ENCODE measurements at regions not wholly inside any gene's neighbourhood (a gene's known extent, or its start where the extent isn't known, plus 50 kb on each side); places are given as distances from the start of the nearest gene placed in this dataset.

DNA sequence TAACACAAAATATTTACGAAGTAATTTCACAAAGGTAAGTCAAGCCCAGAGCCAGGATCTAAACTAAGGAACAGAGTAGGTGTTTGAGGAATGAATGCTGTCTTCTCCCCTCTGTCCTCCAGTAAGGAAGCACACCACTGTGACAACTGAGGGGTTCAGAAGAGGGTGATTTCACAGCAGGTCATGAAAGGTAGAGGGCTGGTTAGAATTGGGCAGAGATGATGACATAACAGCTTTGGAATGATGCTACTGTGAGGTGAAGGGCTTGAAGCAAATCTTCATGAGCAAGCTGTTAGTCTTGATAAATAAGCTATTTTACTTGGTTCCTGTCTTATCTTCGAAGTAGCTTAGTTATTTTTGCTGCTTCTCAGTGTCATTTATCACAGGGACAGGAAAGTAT, 498.6 kb downstream of the FGF9 start:
- Histone ChIP-seq H3K36me3 (ENCODE audit: control insufficient read depth in 1 of 2, insufficient read depth in 2 of 2, low read length in 2 of 2) (no peaks in the 10 kb centered on the region), H3K9me2 (ENCODE audit: insufficient read depth) (no peaks in the 10 kb centered on the region), H3K9me3 (ENCODE audit: control insufficient read depth in 1 of 2, insufficient read depth in 1 of 2, low read depth in 1 of 2, low read length in 2 of 2) (no peaks in the 10 kb centered on the region), H3K27me3 (ENCODE audit: insufficient read depth, low read length) (no peaks in the 10 kb centered on the region), H2AFZ (ENCODE audit: low read depth, low read length, poor library complexity, severe bottlenecking) (no peak overlapping the region), H3K27ac (ENCODE audit: low read depth, low read length) (no peak overlapping the region), H3K4me3 (replicated peaks in 1 of 2; ENCODE audit: low read depth in 1 of 2, low read length in 2 of 2) (no peak overlapping the region), H3K4me1 (ENCODE audit: control insufficient read depth in 1 of 2, insufficient read depth in 2 of 2, low read length in 2 of 2) (peaks cover 4 to 18% of the 10 kb centered on the region in 2 experiments; a peak in 3 of 4 replicates), H4K20me1 (ENCODE audit: insufficient read depth) (no peaks in the 10 kb centered on the region), H3K79me2 (ENCODE audit: insufficient read depth, low read length) (no peaks in the 10 kb centered on the region), H3K4me2 (ENCODE audit: low read length) (no peak overlapping the region), H3K9ac (ENCODE audit: low read length) (no peak overlapping the region)
- no peak for DNase-seq (ENCODE audit: low read depth, low spot score)
- ChIA-PET RAD21 (ENCODE audit: low non-redundant PET in 1 of 2, low total read pairs in 2 of 2, uncharacterized antibody in 2 of 2, unreplicated experiment in 2 of 2) (no interaction called here), CTCF (no interaction called here), POLR2A (interaction anchor here (0.6 kb wide), 1 partner anchor 632 kb away, joined by 3 read pairs; no protein-coding TSS in a partner anchor)
- intact Hi-C loops (cut with micrococcal nuclease): no loop called here
- BruUV-seq (replicated peaks): no TSS peak
- no peak for TF ChIP-seq JUND (IDR thresholded peaks at IDR 0.05)
- TF ChIP-seq, protein P1, sequence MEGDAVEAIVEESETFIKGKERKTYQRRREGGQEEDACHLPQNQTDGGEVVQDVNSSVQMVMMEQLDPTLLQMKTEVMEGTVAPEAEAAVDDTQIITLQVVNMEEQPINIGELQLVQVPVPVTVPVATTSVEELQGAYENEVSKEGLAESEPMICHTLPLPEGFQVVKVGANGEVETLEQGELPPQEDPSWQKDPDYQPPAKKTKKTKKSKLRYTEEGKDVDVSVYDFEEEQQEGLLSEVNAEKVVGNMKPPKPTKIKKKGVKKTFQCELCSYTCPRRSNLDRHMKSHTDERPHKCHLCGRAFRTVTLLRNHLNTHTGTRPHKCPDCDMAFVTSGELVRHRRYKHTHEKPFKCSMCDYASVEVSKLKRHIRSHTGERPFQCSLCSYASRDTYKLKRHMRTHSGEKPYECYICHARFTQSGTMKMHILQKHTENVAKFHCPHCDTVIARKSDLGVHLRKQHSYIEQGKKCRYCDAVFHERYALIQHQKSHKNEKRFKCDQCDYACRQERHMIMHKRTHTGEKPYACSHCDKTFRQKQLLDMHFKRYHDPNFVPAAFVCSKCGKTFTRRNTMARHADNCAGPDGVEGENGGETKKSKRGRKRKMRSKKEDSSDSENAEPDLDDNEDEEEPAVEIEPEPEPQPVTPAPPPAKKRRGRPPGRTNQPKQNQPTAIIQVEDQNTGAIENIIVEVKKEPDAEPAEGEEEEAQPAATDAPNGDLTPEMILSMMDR (IDR thresholded peaks at IDR 0.05 in 2 of 3, conservative IDR thresholded peaks at IDR 0.05 in 1 of 3; ENCODE audit: borderline replicate concordance in 1 of 3, insufficient read depth in 1 of 3, low read depth in 2 of 3, low read length in 2 of 3): no peak
- TF ChIP-seq SIN3A (IDR thresholded peaks at IDR 0.05; ENCODE audit: low read depth): no peak
- no peak for TF ChIP-seq YY1 (IDR thresholded peaks at IDR 0.05; ENCODE audit: extremely low read depth, insufficient replicate concordance, low read depth, low read length)
- no peak for TF ChIP-seq POLR2AphosphoS5 (IDR thresholded peaks at IDR 0.05; ENCODE audit: low read depth, low read length)
- TF ChIP-seq SP1 (IDR thresholded peaks at IDR 0.05; ENCODE audit: low read depth): no peak
- TF ChIP-seq, protein P2, sequence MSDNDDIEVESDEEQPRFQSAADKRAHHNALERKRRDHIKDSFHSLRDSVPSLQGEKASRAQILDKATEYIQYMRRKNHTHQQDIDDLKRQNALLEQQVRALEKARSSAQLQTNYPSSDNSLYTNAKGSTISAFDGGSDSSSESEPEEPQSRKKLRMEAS (IDR thresholded peaks at IDR 0.05): no peak
- ATAC-seq: no peak

DNA sequence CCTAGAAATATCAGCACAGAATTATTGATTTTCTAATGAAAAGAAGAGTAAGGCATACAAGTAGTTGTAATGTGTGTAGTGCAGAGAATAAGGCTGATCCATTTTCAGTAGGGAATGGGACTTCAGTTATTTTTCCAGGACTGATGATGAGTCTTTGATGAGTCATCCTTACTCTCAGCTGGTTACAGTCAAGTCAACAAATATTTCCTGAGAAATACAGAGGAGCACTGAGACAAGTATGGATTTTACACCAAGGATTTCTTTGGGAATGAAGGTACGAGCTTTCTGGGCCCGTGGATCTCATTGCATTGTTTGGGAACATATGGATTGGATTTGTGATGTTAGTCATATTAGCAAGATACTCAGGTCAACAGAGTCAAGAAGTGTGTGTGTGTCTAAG, 502.7 kb downstream of the FGF9 start:
- RAD21 ChIA-PET (ENCODE audit: low non-redundant PET in 1 of 2, low total read pairs in 2 of 2, uncharacterized antibody in 2 of 2, unreplicated experiment in 2 of 2): no interaction called here

More for the DNA sequence above, 502.7 kb downstream of the FGF9 start:
- no peaks in the 10 kb centered on the region for H4K20me1 ChIP-seq (ENCODE audit: insufficient read depth)
- ChIA-PET CTCF (no interaction called here), POLR2A (no interaction called here)
- peak overlapping the region; percentile 16; the same call in 1 of the 2 replicates for H3K4me2 ChIP-seq (ENCODE audit: low read length)
- no peak overlapping the region for H3K9ac ChIP-seq (ENCODE audit: low read length)
- ATAC-seq: peak; percentile 73
- H3K36me3 ChIP-seq (ENCODE audit: control insufficient read depth in 1 of 2, insufficient read depth in 2 of 2, low read length in 2 of 2): no peaks in the 10 kb centered on the region
- no peak overlapping the region for H2AFZ ChIP-seq (ENCODE audit: low read depth, low read length, poor library complexity, severe bottlenecking)
- H3K27me3 ChIP-seq (ENCODE audit: insufficient read depth, low read length): no peaks in the 10 kb centered on the region
- H3K9me3 ChIP-seq (ENCODE audit: control insufficient read depth in 1 of 2, insufficient read depth in 1 of 2, low read depth in 1 of 2, low read length in 2 of 2): no peaks in the 10 kb centered on the region
- no peak overlapping the region for H3K27ac ChIP-seq (ENCODE audit: low read depth, low read length)
- peaks cover 4 to 18% of the 10 kb centered on the region in 2 experiments; a peak in 3 of 4 replicates for H3K4me1 ChIP-seq (ENCODE audit: control insufficient read depth in 1 of 2, insufficient read depth in 2 of 2, low read length in 2 of 2)
- intact Hi-C loops (cut with micrococcal nuclease): loop anchor here (2.0 kb wide), 1 partner anchor 37 kb away; no protein-coding TSS in a partner anchor
- H3K79me2 ChIP-seq (ENCODE audit: insufficient read depth, low read length): no peaks in the 10 kb centered on the region
- H3K4me3 ChIP-seq (replicated peaks in 1 of 2; ENCODE audit: low read depth in 1 of 2, low read length in 2 of 2): no peak overlapping the region
- DNase-seq (ENCODE audit: low read depth, low spot score): peak; percentile 16
- no peaks in the 10 kb centered on the region for H3K9me2 ChIP-seq (ENCODE audit: insufficient read depth)
- BruUV-seq (replicated peaks): no TSS peak
- TF ChIP-seq FOSL1 (IDR thresholded peaks at IDR 0.05; ENCODE audit: low read depth) (peak; percentile 74), RAD21 (IDR thresholded peaks at IDR 0.05; ENCODE audit: low read depth) (no peak), JUND (IDR thresholded peaks at IDR 0.05) (peak; percentile 62; the same call in 1 of the 2 replicates), CBX3 (IDR thresholded peaks at IDR 0.05; ENCODE audit: low read depth) (no peak)

All from HCT116 (cell line).